GOT3 (cell line): ENCODE measurements at regions not wholly inside any gene's neighbourhood (a gene's known extent, or its start where the extent isn't known, plus 50 kb on each side); places are given as distances from the start of the nearest gene placed in this dataset.

ENCODE experiments used
- DNase-seq: peaks from one replicate; lab custom pipeline; 2025; ENCODE audit warnings: mixed read lengths; lab: John Stamatoyannopoulos, UW

DNA sequence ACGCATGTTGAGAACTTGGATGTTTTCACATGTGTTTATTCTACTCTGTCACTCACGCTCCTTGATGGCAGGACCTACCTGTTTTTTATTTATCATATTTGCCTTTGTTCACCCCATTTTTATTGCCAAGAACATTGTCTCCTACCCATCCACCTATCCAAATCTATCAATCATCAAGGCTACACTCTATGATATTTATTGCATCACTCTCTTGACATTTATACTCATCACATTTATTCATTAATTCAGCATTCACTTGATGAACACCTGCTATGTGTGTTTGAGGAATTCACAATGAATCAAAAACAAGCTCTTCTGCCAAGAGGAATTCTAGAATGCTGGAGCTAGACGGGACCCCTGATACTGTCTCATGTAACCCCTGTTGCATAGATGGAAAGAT, 94.5 kb upstream of the ZNF469 start:
- no peak for DNase-seq

DNA sequence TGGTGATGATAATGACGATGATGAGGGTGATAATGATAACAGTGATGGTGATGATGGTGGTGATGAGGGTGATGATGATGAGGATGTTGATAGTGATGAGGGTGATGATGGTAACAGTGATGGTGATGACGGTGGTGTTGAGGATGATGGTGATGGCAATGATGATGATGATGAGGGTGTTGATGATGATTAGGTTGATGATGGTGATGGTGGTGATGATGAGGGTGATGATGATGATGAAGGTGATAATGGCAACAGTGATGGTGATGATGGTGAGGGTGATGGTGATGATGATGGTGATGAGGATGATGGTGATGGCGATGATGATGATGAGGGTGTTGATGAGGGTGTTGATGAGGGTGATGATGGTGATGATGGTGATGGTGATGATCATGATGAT, 93.8 kb upstream of the ZNF469 start:
- no peak for DNase-seq

DNA sequence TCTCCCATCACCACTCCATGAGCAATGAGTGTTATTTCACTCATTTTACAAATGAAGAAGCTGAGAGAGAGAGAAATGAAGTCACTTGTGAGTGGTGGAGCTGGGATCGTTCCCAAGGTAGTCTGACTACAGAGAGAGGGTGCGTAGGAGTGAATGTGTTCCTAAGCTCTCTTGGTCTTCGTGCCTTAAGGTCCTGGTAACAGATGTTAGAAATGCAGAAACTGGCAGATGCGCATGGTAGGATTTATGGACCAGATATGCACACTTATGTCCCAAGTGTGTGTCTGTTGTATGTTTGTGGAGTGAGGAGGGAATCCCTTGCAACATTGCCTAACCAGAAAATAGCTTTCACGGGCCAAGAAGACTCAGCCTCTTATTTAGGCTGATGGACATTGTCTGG, 93.2 kb upstream of the ZNF469 start:
- DNase-seq, result no peak

DNA sequence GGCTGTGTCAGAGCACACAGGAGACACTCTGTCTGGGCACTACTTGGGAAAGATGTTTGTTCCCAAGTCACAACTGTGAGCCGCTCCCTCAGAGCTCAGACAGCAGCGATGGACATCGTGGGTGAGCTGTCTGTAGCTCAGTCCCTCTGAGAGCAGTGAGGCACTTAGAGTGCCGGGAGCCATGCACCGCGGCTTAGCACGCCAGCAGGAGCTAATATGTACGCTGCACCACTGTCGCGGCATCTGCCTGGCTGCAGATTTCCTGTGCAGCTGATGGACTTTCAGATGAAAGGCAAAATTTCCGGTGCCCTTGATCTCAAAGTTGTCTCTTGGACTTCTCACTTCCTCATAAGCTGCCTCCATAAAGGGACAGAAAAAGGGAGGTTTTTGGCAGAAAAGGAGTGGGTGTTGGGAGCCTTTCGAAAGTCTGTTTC, 92.8 kb upstream of the ZNF469 start:
- DNase-seq, result no peak

DNA sequence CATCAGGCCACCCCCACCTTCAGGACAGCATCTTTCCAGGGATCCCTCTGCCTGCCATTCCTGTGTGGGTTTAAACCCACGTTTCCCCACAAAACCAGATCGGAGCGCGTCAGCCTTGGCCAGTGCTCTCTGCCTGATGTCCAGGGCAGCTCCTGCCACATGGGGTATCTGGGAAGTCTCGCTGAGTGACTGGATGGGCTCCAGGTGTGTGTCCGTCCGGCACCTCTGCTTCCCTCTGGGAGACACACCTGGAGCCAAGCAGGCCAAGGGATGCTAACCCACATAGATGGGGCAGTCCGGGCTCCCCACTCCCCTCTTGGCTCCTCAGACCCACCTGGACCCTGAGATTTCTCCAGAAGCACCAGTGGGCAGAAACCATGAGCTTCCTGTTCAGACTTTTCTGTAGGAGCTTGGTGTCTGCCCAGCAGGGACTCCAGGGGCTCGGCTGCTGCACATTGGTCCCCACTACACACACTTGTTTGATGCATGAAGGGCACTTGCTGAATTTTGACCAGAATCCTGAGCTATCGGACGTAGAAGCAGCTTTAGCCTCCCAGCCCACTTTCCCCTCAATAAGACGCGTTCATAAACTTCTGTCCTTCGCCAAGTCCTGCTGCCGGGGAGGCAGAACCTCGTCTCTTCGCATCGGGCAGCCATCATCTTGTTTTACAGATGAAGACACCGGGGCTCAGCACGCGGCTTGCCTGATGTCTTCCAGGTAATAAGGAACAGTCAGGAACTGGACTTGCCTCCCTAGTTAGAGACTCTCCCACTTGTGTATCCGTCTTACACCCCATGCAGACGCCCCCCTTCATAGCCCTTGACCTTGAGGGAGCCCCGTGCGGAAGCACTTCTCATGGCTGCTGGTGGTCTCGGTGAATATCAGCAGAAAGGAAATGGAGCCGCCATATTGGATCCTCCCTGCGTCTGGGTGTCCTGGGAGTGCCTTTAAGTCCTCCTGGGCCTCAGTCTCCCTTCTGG, 91.6 kb upstream of the ZNF469 start:
- DNase-seq, result no peak

DNA sequence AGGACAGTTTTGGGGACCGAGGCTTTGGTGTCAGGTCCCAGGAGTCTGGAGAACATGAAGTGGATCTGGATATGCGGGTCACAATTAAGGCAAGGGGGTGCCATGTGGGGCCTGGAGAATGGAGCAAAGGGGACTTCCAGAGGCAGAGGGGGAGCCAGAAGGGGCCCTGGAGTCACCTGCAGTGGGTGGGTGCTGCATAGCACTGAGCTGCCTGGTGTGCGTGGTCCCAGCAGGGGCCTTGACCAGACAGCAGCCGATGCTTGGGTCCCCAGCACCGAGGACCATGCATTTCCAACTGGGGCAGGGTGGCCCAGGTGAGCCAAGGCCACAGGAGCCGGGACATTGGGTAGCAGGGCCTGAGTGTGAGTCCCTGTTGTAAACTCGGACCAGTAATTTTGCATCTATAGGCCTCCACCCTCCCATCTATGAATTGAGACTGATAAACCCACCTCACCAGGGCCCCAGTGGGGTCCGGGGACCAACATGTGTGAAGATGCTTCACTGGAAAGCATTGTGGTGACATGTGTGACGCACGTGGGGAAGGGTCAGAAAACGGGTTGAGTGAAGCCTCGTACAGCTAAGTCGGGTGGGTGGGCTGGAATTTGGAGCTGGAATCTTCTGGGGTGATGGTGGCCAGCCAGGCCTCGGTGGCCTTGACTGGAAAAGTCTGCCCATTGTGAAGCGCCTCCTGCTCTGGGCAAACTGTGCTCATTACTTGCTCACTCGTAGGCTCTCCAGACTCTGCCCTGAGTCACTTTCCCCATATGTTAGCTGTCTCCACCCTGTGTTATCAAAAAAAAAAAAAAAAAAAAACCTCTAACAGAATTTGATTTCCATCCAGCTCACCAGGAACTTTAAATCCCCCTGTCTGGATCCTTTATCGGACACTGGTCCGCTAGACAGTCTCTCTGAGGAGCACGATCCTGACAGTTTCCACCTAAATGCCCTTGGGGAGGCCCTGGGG, 90.5 kb upstream of the ZNF469 start:
- no peak for DNase-seq

- DNase-seq, result no peak
Measured at GRCh38 chr16:88293097-88293496, 89.7 kb upstream of the ZNF469 start.

DNA sequence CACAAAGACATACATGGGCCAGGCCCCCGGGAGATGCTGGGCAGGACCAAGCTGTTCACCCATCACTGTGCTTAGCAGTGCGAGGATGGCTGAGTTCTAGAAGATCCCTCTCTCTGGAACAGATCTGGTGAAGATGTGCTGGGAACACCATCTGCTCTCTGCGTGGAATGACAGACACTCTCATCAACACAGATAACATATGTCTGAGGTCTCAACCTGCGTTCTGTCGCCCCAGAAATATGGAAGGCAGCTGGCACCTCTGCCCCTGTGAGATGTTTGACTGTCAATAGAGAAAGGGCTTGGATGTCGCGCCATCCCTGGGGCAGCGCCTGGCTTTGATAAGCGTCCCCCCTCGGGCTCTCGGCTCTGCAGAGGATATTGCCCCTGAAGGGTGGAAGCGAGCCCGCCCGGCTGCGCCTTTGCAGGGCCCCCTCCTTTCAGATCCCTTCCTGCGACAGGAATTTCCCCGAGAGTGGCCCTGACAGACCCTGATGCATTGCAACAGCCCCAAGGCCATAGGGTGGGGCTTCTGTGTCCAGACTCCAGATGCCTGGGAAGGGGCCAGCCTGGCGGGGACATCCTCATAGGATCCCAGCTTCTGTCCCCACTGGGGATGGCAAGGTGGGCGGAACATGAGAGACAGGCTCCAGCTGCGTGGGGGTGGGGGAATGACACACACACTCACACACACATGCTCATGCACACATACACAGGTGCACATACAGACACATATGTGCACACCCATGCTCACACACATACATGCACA, 86.9 kb upstream of the ZNF469 start:
- no peak for DNase-seq

DNA sequence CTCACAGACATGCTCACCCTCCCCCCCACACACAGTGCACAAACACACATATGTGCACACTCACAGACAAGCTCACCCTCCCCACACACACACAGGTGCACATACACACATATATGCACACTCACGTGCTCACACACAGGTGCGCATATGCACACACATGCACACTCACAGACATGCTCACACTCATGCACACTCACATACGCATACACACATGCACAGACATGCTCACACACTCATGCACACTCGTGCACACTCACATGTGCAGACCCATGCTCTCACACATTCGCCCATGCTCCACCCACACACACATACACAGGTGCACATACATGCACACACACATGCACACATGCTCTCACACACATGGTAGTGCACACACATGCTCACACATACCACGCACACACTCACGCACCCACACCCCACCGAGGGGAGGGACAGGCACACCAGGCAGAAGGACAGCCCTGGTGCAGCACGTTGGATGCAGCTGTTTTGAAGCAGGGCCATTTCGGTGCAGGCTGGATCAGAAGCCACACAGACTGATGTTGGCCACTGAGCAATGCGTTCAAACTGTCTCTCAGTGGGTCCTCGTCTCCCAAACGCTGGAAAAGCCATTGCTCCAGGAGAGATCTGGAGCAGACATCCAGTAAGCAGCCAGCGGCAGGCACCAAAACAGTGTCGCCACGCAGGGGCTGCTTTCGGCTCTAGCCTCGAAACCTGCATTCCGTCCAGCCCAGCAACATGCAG, 86.2 kb upstream of the ZNF469 start:
- DNase-seq, result no peak

GRCh38 chr16:88297178-88297720, 85.5 kb upstream of the ZNF469 start:
- DNase-seq, result no peak

DNA sequence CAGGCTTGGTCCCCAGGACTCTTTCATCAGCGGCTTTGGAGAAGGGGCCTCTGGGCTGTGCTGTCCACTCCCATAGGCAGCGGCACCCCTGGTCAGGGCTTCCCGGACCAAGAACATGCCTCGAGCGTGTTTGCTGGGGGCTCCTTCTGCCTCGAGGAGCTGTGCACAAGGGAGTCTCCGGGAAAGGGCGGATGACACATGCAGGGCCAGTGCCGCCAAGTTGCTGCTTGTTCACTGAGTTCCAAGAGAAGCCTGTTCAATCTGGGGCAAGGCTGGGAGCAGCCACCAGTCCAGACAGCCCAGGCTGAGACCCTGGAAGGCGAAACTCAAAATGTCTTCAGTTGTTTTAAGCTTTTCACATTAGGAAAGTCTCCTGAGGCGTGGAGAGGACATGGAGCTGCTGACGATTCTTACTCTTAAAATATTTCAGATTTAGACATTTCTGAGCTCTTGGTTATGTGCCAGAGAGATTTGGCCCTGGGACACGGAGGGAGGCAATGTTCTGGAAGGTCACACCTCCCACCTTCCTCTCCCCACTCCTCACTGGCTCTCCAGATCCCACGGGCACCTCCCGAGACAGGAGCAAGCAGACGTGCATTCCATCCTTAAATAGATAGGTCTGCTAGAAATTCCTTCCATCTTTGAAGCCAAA, 84.5 kb upstream of the ZNF469 start:
- DNase-seq, result no peak

- no peak for DNase-seq
Measured at GRCh38 chr16:88298833-88299745, 83.7 kb upstream of the ZNF469 start.

- no peak for DNase-seq
Measured at GRCh38 chr16:88299751-88300462, 82.9 kb upstream of the ZNF469 start.

GRCh38 chr16:88300463-88300835, 82.3 kb upstream of the ZNF469 start:
- no peak for DNase-seq

DNA sequence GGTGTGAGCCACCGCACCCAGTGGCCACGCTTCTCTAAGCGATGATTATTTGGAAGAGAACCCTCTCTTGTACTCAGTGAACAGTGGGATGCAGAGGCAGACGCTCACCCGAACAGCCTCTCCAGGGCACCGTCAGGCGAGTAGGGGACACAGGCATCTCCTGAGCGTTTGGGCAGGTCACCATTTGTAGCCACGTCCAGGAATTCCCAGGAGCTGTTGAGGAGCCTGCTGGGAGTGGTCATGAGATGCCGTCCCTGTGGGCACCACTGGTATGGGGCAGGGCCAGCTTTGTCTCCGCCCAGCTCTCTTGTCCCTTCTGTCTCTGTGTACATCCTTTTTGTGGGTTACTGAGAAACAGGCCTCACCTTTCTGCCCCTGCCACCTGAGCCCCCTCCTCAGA, 81.3 kb upstream of the ZNF469 start:
- no peak for DNase-seq

DNA sequence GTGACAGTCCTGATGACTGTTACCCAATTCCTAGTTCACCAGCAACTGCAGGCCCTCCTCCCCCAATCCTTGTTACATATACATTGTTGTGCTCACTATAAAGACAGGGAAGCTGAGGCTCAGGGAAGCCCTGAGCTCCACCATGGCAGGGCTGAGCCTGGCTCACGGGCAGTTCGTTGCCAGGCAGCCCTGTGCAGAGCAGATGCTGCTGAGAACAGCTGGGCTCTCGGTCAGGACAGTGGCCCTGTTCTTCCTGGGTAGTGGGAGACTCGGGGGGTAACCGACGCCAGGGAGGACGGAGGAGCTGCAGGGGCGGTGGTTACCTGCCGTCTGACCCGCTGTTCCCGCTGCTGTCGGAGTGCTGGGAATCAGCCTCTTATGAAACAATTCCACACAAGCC, 80.9 kb upstream of the ZNF469 start:
- DNase-seq, result no peak

- DNase-seq, result no peak
Measured at GRCh38 chr16:88302666-88303065, 80.1 kb upstream of the ZNF469 start.

GRCh38 chr16:88303405-88303804, 79.4 kb upstream of the ZNF469 start:
- no peak for DNase-seq
